NCI-H82 treated with DMSO at 0.1 percent for 48 hours (cell line): ENCODE measurements at regions not wholly inside any gene's neighbourhood (a gene's known extent, or its start where the extent isn't known, plus 50 kb on each side); places are given as distances from the start of the nearest gene placed in this dataset.
"Not testable (repeated sequence)": the region's sequence is repeated elsewhere in the genome, so short reads cannot be mapped to it uniquely, and the experiment has no call there.

Source experiments
- DNase-seq: peaks from one replicate; lab custom pipeline; 2025; ENCODE audit not compliant: unreplicated experiment; lab: John Stamatoyannopoulos, UW

GRCh38 chr16:51289336-51289735 lies 138.3 kb upstream of the SALL1 start:
- no peak for DNase-seq

GRCh38 chr16:51287121-51287755 lies 136.2 kb upstream of the SALL1 start:
- DNase-seq: no peak

DNA sequence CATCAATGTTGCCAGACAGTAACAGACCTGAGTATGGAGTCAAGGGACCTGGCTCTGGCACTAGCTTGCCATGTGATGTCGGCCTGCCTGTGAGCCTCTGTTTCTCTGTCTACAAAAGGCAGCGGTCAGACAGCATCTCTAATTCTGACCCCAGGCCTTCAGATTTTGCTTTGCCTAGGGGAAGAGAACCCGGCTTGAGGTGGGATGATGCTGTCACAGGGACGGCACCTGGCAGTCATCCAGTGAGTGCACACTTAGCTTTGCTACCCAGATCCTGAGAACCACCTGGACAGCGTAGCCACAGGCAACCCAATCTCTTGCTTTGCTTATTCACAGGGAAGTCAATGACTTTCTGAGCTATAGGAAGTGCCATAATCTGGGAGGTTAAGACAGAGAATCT lies 135.2 kb upstream of the SALL1 start:
- DNase-seq: no peak

- DNase-seq: no peak
Observed at GRCh38 chr16:51276336-51276735, 125.3 kb upstream of the SALL1 start.

DNA sequence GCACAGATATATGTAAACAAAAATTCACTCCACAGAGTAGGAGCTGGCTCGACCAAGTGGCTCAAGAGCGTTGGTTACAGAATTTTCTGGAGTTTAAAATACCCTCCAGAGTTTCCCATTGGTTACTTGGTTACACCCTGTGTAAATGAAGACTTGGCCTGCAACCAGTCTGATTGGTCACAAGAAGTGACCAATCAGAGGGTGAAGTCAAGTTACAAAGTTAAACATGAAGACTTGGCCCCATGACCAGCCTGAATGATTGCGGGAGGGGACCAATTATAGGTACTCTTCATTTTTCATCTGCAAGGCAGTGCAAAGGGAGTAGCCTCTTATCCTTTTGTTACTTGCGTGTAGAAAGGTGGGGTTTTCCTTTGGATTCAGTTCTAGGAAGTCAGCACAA lies 121.3 kb upstream of the SALL1 start:
- DNase-seq: no peak

- no peak for DNase-seq
Observed at GRCh38 chr16:51271156-51271701, 120.2 kb upstream of the SALL1 start.

GRCh38 chr16:51268237-51268636 lies 117.2 kb upstream of the SALL1 start:
- DNase-seq: peak; percentile 8

- DNase-seq: no peak
Observed at GRCh38 chr16:51267681-51268080, 116.6 kb upstream of the SALL1 start.

- DNase-seq: no peak
Observed at GRCh38 chr16:51262428-51262827, 111.4 kb upstream of the SALL1 start.

- DNase-seq: no peak
Observed at GRCh38 chr16:51261919-51262318, 110.8 kb upstream of the SALL1 start.

GRCh38 chr16:51255349-51255972 lies 104.4 kb upstream of the SALL1 start:
- no peak for DNase-seq

DNA sequence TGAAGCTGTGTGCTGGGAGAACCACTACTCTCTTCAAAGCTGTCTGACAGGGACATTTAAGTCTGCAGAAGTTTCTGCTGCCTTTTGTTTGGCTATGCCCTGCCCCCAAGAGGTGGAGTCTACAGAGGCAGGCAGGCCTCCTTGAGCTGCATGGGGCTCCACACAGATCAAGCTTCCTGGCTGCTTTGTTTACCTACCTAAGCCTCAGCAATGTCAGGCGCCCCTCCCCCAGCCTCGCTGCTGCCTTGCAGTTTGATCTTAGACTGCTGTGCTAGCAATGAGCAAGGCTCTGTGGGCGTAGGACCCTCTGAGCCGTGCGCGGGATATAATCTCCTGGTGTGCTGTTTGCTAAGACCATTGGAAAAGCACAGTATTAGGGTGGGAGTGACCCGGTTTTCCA lies 103.3 kb upstream of the SALL1 start:
- DNase-seq: not testable (repeated sequence)

- DNase-seq: no peak
Observed at GRCh38 chr16:51248217-51248616, 97.1 kb upstream of the SALL1 start.

DNA sequence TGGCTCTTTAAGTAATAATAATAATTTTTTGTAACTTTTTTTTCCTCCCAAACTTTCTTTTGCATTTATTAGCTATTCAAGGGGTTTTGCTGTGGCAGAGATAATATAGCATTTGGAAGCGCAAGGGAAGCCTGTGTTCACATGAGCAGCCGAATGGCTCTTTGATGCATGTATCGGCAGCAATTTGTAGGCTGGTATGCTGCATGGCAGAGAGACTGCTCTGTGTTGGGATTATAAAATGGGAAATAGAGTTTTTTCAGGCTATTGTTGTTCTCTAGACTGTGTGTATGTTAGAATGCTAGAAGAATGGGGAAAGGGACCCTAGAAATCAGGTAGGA lies 94.6 kb upstream of the SALL1 start:
- DNase-seq: no peak

DNA sequence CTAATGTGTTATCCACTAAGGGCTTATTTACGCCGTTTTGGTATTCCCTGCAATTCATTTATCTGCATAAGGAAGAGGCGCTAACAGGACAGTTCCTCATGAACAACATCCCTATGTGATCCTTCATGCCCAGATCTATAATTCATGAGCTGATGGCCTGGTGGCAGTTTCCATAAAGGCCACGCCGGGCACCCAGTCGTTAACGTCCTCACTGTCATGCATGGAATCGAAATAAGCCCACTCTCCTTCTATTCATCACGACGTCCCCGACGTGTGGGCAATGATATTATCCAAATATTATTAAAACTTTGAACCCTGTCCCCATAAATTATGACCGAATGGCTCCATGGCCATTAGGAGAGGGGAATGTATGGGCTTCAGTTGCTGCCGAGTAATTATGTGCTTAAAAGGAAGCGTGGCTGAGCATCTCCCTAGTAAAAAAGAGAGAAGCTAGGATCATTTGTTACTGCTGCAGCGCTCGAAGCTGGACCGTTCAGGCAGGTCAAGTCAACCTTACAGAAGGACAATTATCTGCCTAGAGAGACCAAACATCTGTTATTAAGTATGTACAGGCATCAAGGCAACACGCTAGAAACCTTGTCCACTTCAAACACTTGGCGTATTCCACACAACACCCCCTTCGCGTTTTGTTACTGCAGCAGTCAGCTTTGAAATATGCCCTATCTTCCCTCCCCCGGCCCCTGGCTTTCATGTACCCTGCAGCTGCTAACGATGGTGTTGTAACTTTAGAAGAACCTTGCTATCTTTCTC lies 94.0 kb upstream of the SALL1 start:
- no peak for DNase-seq

GRCh38 chr16:51243936-51244436 lies 92.9 kb upstream of the SALL1 start:
- DNase-seq: peak; percentile 4

- no peak for DNase-seq
Observed at GRCh38 chr16:51242296-51242994, 91.4 kb upstream of the SALL1 start.

DNA sequence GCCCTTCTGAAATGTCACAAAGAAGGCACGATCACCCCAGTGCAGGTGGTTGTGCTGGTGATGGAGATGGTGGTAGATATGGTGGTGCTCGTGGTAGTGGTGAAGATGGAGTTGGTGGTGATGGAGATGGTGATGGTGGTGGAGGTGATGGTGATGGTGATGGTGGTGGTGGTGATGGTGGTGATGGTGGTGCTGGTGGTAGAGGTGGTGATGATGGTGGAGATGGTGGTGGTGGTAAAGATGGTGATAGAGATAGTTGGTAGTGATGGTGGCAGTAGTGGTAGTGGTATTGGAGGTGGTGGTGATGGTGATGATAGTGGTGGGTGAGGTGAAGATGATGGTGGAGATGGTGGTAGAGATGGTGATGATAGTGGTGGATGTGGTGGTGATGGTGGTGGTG lies 88.1 kb upstream of the SALL1 start:
- no peak for DNase-seq

GRCh38 chr16:51237861-51238378 lies 86.8 kb upstream of the SALL1 start:
- DNase-seq: no peak

- no peak for DNase-seq
Observed at GRCh38 chr16:51237207-51237606, 86.1 kb upstream of the SALL1 start.

- no peak for DNase-seq
Observed at GRCh38 chr16:51236583-51236982, 85.5 kb upstream of the SALL1 start.
